PC-9 (cell line): ENCODE measurements at regions not wholly inside any gene's neighbourhood (a gene's known extent, or its start where the extent isn't known, plus 50 kb on each side); places are given as distances from the start of the nearest gene placed in this dataset.

Experiments
- BruUV-seq: library from RNA; stranded (reverse); fragments of 400-500 nt; replicated peaks from 2 replicates; lab custom pipeline; 2021; lab: Mats Ljungman, UMichigan
- CTCF ChIA-PET: fragments of 300-600 bp; sonication (Branson Sonifier 250); formaldehyde crosslinking; loops from one replicate; lab custom pipeline; 2022; ENCODE audit warnings: antibody characterized with exemption; lab: Charles Lee
- POLR2A ChIA-PET: fragments of 300-600 bp; sonication (Branson Sonifier 250); formaldehyde crosslinking; loops from one replicate; lab custom pipeline; 2022; ENCODE audit warnings: antibody characterized with exemption; ENCODE audit not compliant: unreplicated experiment; lab: Charles Lee
- DNase-seq, 2 experiments: peaks; one replicate each; pipeline versions ENCODE4 v3.0.0 to v3.0.0-alpha.2; 2015 to 2022; ENCODE audit warnings: mixed read lengths in 1 of 2
- H2AFZ ChIP-seq: fragments of 200-600 bp; sonication (generic); 2 replicates; pipeline ENCODE4 v1.8.1; 2017; ENCODE audit warnings: antibody characterized with exemption
- H3F3A ChIP-seq: fragments of 200-600 bp; sonication (generic); 2 replicates; pipeline ENCODE4 v1.8.1; 2017; ENCODE audit warnings: antibody characterized with exemption, mild to moderate bottlenecking, low read depth; ENCODE audit not compliant: insufficient read depth
- H3K27ac ChIP-seq: fragments of 200-600 bp; sonication (generic); 2 replicates; pipeline ENCODE4 v1.6.1; 2016; ENCODE audit warnings: mixed run types
- H3K27me3 ChIP-seq: fragments of 200-600 bp; sonication (generic); 2 replicates; pipeline ENCODE4 v1.6.1; 2016; ENCODE audit warnings: low read depth, mixed run types; ENCODE audit not compliant: insufficient read depth
- H3K36me3 ChIP-seq: fragments of 200-600 bp; sonication (generic); 2 replicates; pipeline ENCODE4 v1.6.1; 2016; ENCODE audit warnings: low read depth, mixed run types
- H3K4me1 ChIP-seq: fragments of 200-600 bp; sonication (generic); replicated peaks from 2 replicates; pipeline ENCODE4 v1.6.1; 2016; ENCODE audit warnings: mixed run types; ENCODE audit not compliant: insufficient read depth
- H3K4me2 ChIP-seq: fragments of 200-600 bp; sonication (generic); 2 replicates; pipeline ENCODE4 v1.6.1; 2017; ENCODE audit warnings: mixed run types
- H3K4me3 ChIP-seq: fragments of 200-600 bp; sonication (generic); 2 replicates; pipeline ENCODE4 v1.6.1; 2016; ENCODE audit warnings: mixed run types
- H3K79me2 ChIP-seq: fragments of 200-600 bp; sonication (generic); 2 replicates; pipeline ENCODE4 v1.6.1; 2017; ENCODE audit warnings: low read depth, mixed run types
- H3K9me2 ChIP-seq: fragments of 200-600 bp; sonication (generic); 2 replicates; pipeline ENCODE4 v1.8.1; 2017; ENCODE audit warnings: mild to moderate bottlenecking; ENCODE audit not compliant: insufficient read depth
- H3K9me3 ChIP-seq: fragments of 200-600 bp; sonication (generic); 2 replicates; pipeline ENCODE4 v1.8.1; 2016; ENCODE audit warnings: low read depth; ENCODE audit not compliant: insufficient read depth
- H4K20me1 ChIP-seq: fragments of 200-600 bp; sonication (generic); 2 replicates; pipeline ENCODE4 v1.8.1; 2017; ENCODE audit not compliant: insufficient read depth
- CTCF ChIP-seq: fragments of 200-600 bp; sonication (generic); conservative IDR thresholded peaks from 2 replicates; pipeline ENCODE4 v1.6.1; 2017; ENCODE audit warnings: mixed run types, antibody characterized with exemption, mild to moderate bottlenecking, moderate library complexity
- EZH2 ChIP-seq: fragments of 200-600 bp; sonication (generic); IDR thresholded peaks from 2 replicates; pipeline ENCODE4 v1.8.0; 2017; ENCODE audit warnings: antibody characterized with exemption, low read depth
- intact Hi-C: fragments of 100-400 bp; cut with micrococcal nuclease; formaldehyde crosslinking; loops from one replicate; pipeline ENCODE4 v1.10.0; 2022; ENCODE audit not compliant: unreplicated experiment

- Histone ChIP-seq H4K20me1 (no peaks in the 10 kb centered on the region), H3K4me3 (no peak overlapping the region), H3K9me2 (no peaks in the 10 kb centered on the region), H3K4me2 (no peak overlapping the region), H3K79me2 (no peaks in the 10 kb centered on the region), H3K36me3 (no peaks in the 10 kb centered on the region), H2AFZ (no peak overlapping the region), H3F3A (no peaks in the 10 kb centered on the region), H3K27me3 (peaks cover 90% of the 10 kb centered on the region), H3K27ac (no peak overlapping the region), H3K9me3 (no peaks in the 10 kb centered on the region), H3K4me1 (no peaks in the 10 kb centered on the region)
- ChIA-PET POLR2A (no interaction called here), CTCF (no interaction called here)
- intact Hi-C loops, result no loop called here
- DNase-seq, result no peak
- no peak for TF ChIP-seq EZH2
- no peak for TF ChIP-seq CTCF
- no TSS peak for BruUV-seq
Measured at GRCh38 chr2:236399409-236399808, 135.2 kb upstream of the ASB18 start.

DNA sequence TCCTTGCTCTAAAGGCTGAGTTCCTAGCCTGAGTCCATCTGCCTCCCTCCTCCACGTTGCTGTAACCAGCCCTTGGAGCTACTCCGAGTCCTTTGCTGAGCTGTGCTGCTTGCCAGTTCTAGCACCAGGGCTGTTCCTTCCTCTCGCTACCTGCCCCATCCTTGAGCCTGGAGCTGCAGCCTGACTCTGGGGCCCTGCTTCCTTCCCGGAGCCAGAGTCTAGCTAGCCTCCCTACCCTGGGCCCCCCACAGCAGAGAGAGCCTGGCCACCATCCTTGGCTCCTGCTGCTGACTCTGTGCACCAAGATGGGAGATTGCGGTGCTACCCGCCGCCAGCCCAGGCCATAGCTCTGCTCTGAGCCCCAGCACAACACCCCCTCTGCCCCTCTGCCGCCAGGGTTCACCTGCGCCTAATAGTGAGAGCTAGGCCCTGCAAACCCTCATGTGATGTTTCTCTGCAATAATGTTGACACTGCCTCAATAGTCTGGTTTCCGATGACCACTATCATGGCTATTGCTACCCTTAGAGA lies 135.9 kb upstream of the ASB18 start:
- intact Hi-C loops, result no loop called here

GRCh38 chr2:236400594-236401360 lies 136.6 kb upstream of the ASB18 start:
- no peaks in the 10 kb centered on the region for H3K79me2 ChIP-seq

More for the DNA sequence above, 135.9 kb upstream of the ASB18 start:
- ChIA-PET POLR2A (no interaction called here), CTCF (no interaction called here)
- Histone ChIP-seq H3K27me3 (peaks cover 97% of the 10 kb centered on the region), H3K9me3 (no peaks in the 10 kb centered on the region), H3K27ac (no peak overlapping the region), H3K4me2 (no peak overlapping the region), H2AFZ (no peak overlapping the region), H3K4me1 (no peaks in the 10 kb centered on the region), H3K4me3 (no peak overlapping the region), H3F3A (no peaks in the 10 kb centered on the region), H3K36me3 (no peaks in the 10 kb centered on the region), H3K9me2 (no peaks in the 10 kb centered on the region), H4K20me1 (no peaks in the 10 kb centered on the region), H3K79me2 (no peaks in the 10 kb centered on the region)
- no peak for DNase-seq
- no peak for TF ChIP-seq EZH2
- TF ChIP-seq CTCF, result no peak
- BruUV-seq, result no TSS peak

More at GRCh38 chr2:236400594-236401360, 136.6 kb upstream of the ASB18 start:
- DNase-seq, result no peak
- intact Hi-C loops, result no loop called here
- H3K27ac ChIP-seq, result no peak overlapping the region
- TF ChIP-seq CTCF, result no peak
- TF ChIP-seq EZH2, result no peak
- H3K4me1 ChIP-seq, result no peaks in the 10 kb centered on the region
- H2AFZ ChIP-seq, result no peak overlapping the region
- peaks cover 98% of the 10 kb centered on the region for H3K27me3 ChIP-seq
- CTCF ChIA-PET, result no interaction called here
- H3F3A ChIP-seq, result no peaks in the 10 kb centered on the region
- H3K4me3 ChIP-seq, result no peak overlapping the region
- no peaks in the 10 kb centered on the region for H3K9me3 ChIP-seq
- POLR2A ChIA-PET, result no interaction called here
- no peak overlapping the region for H3K4me2 ChIP-seq
- no peaks in the 10 kb centered on the region for H3K9me2 ChIP-seq
- BruUV-seq, result no TSS peak
- H4K20me1 ChIP-seq, result no peaks in the 10 kb centered on the region
- no peaks in the 10 kb centered on the region for H3K36me3 ChIP-seq
